Neural cell (in vitro differentiated cells): ENCODE measurements at regions not wholly inside any gene's neighbourhood (a gene's known extent, or its start where the extent isn't known, plus 50 kb on each side); places are given as distances from the start of the nearest gene placed in this dataset.
"Not testable (repeated sequence)": the region's sequence is repeated elsewhere in the genome, so short reads cannot be mapped to it uniquely, and the experiment has no call there.

ENCODE experiments used
- H2AFZ ChIP-seq: fragments of 200-600, 300-800 bp; sonication (generic), shearing (Covaris generic); 2 replicates; pipeline ENCODE4 v1.6.0; 2014; ENCODE audit warnings: low read depth, mild to moderate bottlenecking, antibody characterized with exemption, low read length, moderate library complexity
- H3F3A ChIP-seq: fragments of 200-600 bp; shearing (Covaris generic); 2 replicates; pipeline ENCODE4 v1.6.1; 2016; ENCODE audit warnings: mild to moderate bottlenecking, moderate library complexity, mixed read lengths, antibody characterized with exemption, low read length; ENCODE audit not compliant: insufficient read depth, poor library complexity, severe bottlenecking
- H3K27ac ChIP-seq: fragments of 200-600, 300-800 bp; sonication (generic), shearing (Covaris generic); 2 replicates; pipeline ENCODE4 v1.5.1; 2014; ENCODE audit warnings: mild to moderate bottlenecking, low read length, moderate library complexity
- H3K27me3 ChIP-seq: fragments of 300-800, 200-600 bp; sonication (generic), shearing (Covaris generic); 2 replicates; pipeline ENCODE4 v1.6.0; 2014; ENCODE audit warnings: mild to moderate bottlenecking, low read depth, low read length, moderate library complexity; ENCODE audit not compliant: insufficient read depth
- H3K36me3 ChIP-seq: fragments of 300-800, 200-600 bp; sonication (generic), shearing (Covaris generic); 2 replicates; pipeline ENCODE4 v1.5.1; 2014; ENCODE audit warnings: mild to moderate bottlenecking, antibody characterized with exemption, low read length, moderate library complexity; ENCODE audit not compliant: insufficient read depth
- H3K4me2 ChIP-seq: fragments of 300-800, 200-600 bp; sonication (generic), shearing (Covaris generic); 2 replicates; pipeline ENCODE4 v1.6.0; 2014; ENCODE audit warnings: mild to moderate bottlenecking, low read length
- H3K4me3 ChIP-seq: fragments of 300-800, 200-600 bp; sonication (generic), shearing (Covaris generic); 2 replicates; pipeline ENCODE4 v1.5.1; 2014; ENCODE audit warnings: mild to moderate bottlenecking, low read length, moderate library complexity
- H3K79me2 ChIP-seq: fragments of 200-600 bp; shearing (Covaris generic); replicated peaks from 2 replicates; pipeline ENCODE4 v1.6.0; 2014; ENCODE audit warnings: mild to moderate bottlenecking, low read length, moderate library complexity; ENCODE audit not compliant: insufficient read depth
- H3K9ac ChIP-seq: fragments of 300-800, 200-600 bp; sonication (generic), shearing (Covaris generic); 2 replicates; pipeline ENCODE4 v1.6.1; 2016; ENCODE audit warnings: mild to moderate bottlenecking, low read length, mixed read lengths
- H3K9me2 ChIP-seq: fragments of 200-600 bp; shearing (Covaris generic); 2 replicates; pipeline ENCODE4 v1.6.1; 2016; ENCODE audit warnings: mild to moderate bottlenecking, low read length, mixed read lengths; ENCODE audit not compliant: insufficient read depth
- H3K9me3 ChIP-seq: fragments of 200-600, 300-800 bp; sonication (generic), shearing (Covaris generic); 2 replicates; pipeline ENCODE4 v1.6.1; 2016; ENCODE audit warnings: mild to moderate bottlenecking, mixed run types, low read length, moderate library complexity, mixed read lengths
- H4K20me1 ChIP-seq: fragments of 200-600 bp; shearing (Covaris generic); 2 replicates; pipeline ENCODE4 v1.6.1; 2016; ENCODE audit warnings: mild to moderate bottlenecking, mixed run types; ENCODE audit not compliant: insufficient read depth
- CTCF ChIP-seq: fragments of 450-650 bp; IDR thresholded peaks from 2 replicates; pipeline ENCODE4 v1.5.1; 2014; ENCODE audit warnings: antibody characterized with exemption, mild to moderate bottlenecking, moderate library complexity; ENCODE audit not compliant: poor library complexity, severe bottlenecking
- EP300 ChIP-seq: fragments of 450-650 bp; conservative IDR thresholded peaks from 2 replicates; pipeline ENCODE4 v1.6.1; 2014; ENCODE audit warnings: antibody characterized with exemption, mild to moderate bottlenecking, moderate library complexity; ENCODE audit not compliant: poor library complexity, severe bottlenecking
- EZH2 ChIP-seq: fragments of 200-600, 300-800 bp; shearing (Covaris generic), sonication (generic); IDR thresholded peaks from 2 replicates; pipeline ENCODE4 v1.6.1; 2014; ENCODE audit warnings: antibody characterized with exemption, low read length, borderline replicate concordance, mild to moderate bottlenecking; ENCODE audit not compliant: insufficient read depth, poor library complexity, severe bottlenecking
- RAD21 ChIP-seq: fragments of 450-650 bp; conservative IDR thresholded peaks from 2 replicates; pipeline ENCODE4 v1.6.1; 2014; ENCODE audit warnings: antibody characterized with exemption, mild to moderate bottlenecking, moderate library complexity
- TF ChIP-seq, protein P1 (sequence below): IDR thresholded peaks from 2 replicates; pipeline ENCODE4 v1.6.1; 2012; ENCODE audit warnings: borderline replicate concordance

DNA sequence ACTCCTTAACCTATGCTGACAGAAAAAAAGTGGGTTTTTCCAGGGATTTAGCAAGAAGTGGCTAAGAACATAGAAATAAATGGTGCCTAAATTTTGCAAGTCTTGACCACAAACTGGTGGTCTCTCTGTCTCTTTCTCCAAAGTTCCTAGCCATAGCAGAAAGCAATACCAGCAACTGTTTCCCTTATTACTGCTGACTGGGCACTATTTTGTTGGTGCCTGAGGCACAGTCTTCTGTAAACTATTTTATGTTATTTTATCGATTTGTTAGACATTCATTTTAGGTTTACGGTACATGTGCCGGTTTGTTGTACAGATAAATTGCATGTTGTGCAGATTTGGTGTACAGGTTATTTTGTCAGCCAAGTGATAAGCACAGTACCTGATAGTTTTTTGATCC, 234.6 kb upstream of the TECRL start:
- Histone ChIP-seq H3K9me3 (no peaks in the 10 kb centered on the region), H3K79me2 (no peaks in the 10 kb centered on the region), H3K27ac (no peak overlapping the region), H4K20me1 (no peaks in the 10 kb centered on the region), H3K36me3 (no peaks in the 10 kb centered on the region), H3K4me2 (no peak overlapping the region), H3K9ac (no peak overlapping the region), H3K27me3 (no peaks in the 10 kb centered on the region), H3K4me3 (no peak overlapping the region), H3F3A (no peaks in the 10 kb centered on the region), H3K9me2 (no peaks in the 10 kb centered on the region), H2AFZ (no peak overlapping the region)
- no peak for TF ChIP-seq EZH2
- TF ChIP-seq, protein P1, sequence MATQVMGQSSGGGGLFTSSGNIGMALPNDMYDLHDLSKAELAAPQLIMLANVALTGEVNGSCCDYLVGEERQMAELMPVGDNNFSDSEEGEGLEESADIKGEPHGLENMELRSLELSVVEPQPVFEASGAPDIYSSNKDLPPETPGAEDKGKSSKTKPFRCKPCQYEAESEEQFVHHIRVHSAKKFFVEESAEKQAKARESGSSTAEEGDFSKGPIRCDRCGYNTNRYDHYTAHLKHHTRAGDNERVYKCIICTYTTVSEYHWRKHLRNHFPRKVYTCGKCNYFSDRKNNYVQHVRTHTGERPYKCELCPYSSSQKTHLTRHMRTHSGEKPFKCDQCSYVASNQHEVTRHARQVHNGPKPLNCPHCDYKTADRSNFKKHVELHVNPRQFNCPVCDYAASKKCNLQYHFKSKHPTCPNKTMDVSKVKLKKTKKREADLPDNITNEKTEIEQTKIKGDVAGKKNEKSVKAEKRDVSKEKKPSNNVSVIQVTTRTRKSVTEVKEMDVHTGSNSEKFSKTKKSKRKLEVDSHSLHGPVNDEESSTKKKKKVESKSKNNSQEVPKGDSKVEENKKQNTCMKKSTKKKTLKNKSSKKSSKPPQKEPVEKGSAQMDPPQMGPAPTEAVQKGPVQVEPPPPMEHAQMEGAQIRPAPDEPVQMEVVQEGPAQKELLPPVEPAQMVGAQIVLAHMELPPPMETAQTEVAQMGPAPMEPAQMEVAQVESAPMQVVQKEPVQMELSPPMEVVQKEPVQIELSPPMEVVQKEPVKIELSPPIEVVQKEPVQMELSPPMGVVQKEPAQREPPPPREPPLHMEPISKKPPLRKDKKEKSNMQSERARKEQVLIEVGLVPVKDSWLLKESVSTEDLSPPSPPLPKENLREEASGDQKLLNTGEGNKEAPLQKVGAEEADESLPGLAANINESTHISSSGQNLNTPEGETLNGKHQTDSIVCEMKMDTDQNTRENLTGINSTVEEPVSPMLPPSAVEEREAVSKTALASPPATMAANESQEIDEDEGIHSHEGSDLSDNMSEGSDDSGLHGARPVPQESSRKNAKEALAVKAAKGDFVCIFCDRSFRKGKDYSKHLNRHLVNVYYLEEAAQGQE: no peak
- TF ChIP-seq RAD21: no peak

DNA sequence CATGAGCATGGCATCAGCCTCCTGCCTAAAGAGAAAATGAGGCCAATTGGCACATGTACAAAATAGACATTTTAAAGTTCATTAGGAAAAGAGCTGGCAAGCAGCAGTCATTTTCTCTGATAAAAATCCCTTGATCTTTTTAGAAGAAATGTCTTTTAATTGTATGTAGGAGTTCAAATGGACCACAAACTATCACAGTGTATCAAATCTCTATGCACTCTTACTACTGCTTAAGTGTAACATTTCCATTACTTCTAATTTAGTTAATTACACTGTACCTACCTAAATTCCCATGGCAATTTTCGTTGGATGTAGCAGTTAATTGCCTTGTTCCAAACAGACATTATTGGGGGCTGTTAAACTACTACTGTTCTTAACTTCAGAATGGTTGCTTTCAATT, 233.7 kb upstream of the TECRL start:
- Histone ChIP-seq H3K27me3 (no peaks in the 10 kb centered on the region), H4K20me1 (no peaks in the 10 kb centered on the region), H3K9me3 (no peaks in the 10 kb centered on the region), H2AFZ (no peak overlapping the region), H3F3A (no peaks in the 10 kb centered on the region), H3K36me3 (no peaks in the 10 kb centered on the region), H3K79me2 (no peaks in the 10 kb centered on the region), H3K9ac (no peak overlapping the region), H3K4me3 (no peak overlapping the region), H3K4me2 (no peak overlapping the region), H3K9me2 (no peaks in the 10 kb centered on the region), H3K27ac (no peak overlapping the region)
- no peak for TF ChIP-seq CTCF
- no peak for TF ChIP-seq EP300

DNA sequence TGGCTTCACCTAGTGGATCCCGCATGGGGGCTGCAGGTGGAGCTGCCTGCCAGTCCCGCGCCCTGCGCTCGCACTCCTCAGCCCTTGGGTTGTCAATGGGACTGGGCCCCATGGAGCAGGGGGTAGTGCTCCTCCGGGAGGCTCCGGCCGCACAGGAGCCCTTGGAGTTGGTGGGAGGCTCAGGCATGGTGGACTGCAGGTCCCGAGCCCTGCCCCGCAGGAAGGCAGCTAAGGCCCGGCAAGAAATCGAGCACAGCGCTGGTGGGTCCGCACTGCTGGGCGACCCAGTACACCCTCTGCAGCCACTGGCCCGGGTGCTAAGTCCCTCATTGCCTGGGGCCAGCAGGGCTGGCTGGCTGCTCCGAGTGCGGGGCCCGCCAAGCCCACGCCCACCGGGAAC, 231.2 kb upstream of the TECRL start:
- H3K27ac ChIP-seq, H3K27me3 ChIP-seq, H3K9ac ChIP-seq, H4K20me1 ChIP-seq, H3K79me2 ChIP-seq, H3K36me3 ChIP-seq, H3K4me2 ChIP-seq, H3K9me2 ChIP-seq, H3K9me3 ChIP-seq, H2AFZ ChIP-seq, H3K4me3 ChIP-seq, H3F3A ChIP-seq: not testable (repeated sequence)
